Upper lobe of left lung (tissue), 4 donors: ENCODE measurements at regions not wholly inside any gene's neighbourhood (a gene's known extent, or its start where the extent isn't known, plus 50 kb on each side); places are given as distances from the start of the nearest gene placed in this dataset.

ENCODE experiments used
- CTCF ChIP-seq, 6 experiments: fragments of 450-650 bp in 4 of 6; fragments of 200-600 bp in 2 of 6; sonication (generic) in 2 of 6; IDR thresholded peaks; one replicate each; pipeline ENCODE4 v1.5.1; 2016 to 2019; ENCODE audit warnings: antibody characterized with exemption in 6 of 6
- EP300 ChIP-seq, 4 donors: sonication (generic); formaldehyde crosslinking; IDR thresholded peaks; one replicate each; pipeline ENCODE4 v1.5.1; 2017; ENCODE audit warnings: antibody characterized with exemption in 4 of 4, control low read depth in 2 of 4
- POLR2AphosphoS5 ChIP-seq, 2 donors: sonication (generic); formaldehyde crosslinking; IDR thresholded peaks; one replicate each; pipeline ENCODE4 v1.5.1; 2017; ENCODE audit warnings: antibody characterized with exemption in 2 of 2

- no peak for TF ChIP-seq CTCF (IDR thresholded peaks at IDR 0.05)
- no peak for TF ChIP-seq POLR2AphosphoS5 (IDR thresholded peaks at IDR 0.05)
- no peak for TF ChIP-seq EP300 (IDR thresholded peaks at IDR 0.05)
These were observed 511.9 kb upstream of the KLF12 start for GRCh38 chr13:74646091-74646490.
